ENCODE measurements at regions not wholly inside any gene's neighbourhood (a gene's known extent, or its start where the extent isn't known, plus 50 kb on each side); places are given as distances from the start of the nearest gene placed in this dataset.

DNA sequence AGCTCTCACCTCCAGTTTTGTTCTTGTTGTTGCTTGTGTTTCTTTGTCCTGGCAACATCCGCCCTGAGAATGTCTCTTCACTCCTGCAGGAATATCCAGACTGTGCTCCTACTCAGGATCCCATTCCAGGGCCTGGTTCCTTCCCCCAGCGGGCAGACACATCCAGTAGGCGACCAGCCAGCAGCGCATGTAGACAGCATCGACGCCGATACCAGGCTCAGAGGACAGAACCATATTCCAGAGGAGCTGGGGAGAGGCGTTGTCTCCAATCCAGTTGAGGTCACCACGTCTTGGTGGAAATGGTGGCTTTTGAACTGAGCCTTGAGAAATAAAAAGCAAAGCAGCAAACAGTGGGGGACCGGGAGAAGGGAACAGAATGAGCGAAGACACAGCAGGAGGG, 114.6 kb upstream of the THBS2 start:
- TF ChIP-seq, protein P1, sequence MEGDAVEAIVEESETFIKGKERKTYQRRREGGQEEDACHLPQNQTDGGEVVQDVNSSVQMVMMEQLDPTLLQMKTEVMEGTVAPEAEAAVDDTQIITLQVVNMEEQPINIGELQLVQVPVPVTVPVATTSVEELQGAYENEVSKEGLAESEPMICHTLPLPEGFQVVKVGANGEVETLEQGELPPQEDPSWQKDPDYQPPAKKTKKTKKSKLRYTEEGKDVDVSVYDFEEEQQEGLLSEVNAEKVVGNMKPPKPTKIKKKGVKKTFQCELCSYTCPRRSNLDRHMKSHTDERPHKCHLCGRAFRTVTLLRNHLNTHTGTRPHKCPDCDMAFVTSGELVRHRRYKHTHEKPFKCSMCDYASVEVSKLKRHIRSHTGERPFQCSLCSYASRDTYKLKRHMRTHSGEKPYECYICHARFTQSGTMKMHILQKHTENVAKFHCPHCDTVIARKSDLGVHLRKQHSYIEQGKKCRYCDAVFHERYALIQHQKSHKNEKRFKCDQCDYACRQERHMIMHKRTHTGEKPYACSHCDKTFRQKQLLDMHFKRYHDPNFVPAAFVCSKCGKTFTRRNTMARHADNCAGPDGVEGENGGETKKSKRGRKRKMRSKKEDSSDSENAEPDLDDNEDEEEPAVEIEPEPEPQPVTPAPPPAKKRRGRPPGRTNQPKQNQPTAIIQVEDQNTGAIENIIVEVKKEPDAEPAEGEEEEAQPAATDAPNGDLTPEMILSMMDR (IDR thresholded peaks at IDR 0.05): no peak
- TF ChIP-seq POLR2A (IDR thresholded peaks at IDR 0.05): no peak
